HG03097 (cell line): ENCODE measurements at regions not wholly inside any gene's neighbourhood (a gene's known extent, or its start where the extent isn't known, plus 50 kb on each side); places are given as distances from the start of the nearest gene placed in this dataset.

Source experiments
- ATAC-seq: cut with Tn5 transposase; IDR thresholded peaks from one replicate; pipeline ENCODE4 v1.9.1; 2021; ENCODE audit not compliant: unreplicated experiment, low FRiP score

DNA sequence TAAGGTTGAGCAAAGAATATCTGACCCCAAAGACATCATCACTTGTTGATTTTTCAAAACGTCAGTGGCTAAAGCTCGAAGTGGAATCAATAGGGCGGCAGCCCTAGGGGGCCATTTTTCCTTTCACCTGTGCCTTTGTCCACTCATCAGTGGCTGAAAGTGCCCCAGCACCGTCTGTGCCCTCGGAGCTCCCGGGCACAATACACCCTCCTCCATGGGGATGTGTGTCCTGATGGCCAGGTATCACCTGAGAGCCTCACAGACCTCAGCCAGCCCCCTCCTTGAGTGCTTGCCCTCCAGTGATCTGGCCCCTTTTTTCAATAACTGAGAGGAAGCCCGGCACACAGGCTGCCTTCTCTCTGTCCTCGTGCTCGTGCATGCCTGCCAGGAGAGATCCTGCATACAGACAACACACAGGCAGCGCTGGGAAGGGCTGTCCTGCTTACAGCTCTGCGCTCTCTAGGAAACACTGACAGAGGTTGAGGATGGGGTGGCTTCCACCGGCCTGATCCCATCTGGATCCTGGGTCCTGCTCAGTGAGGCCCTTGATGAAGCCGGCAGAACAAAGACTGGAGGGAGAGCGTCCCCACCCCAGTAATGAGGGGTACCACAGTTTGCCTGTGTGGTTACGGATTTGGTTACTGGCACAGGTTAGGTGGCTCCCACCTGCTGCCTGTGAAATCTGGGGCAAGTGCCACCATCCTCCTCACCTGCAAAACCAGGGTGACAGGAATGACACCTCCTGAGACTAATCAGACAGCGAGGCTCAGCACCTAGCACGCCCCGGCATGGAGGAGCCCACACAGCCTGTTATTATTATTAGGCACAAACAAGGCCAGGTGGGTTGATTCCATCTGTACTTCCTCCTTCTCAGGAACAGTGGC, 197.5 kb upstream of the RAB6C start:
- ATAC-seq: no peak

DNA sequence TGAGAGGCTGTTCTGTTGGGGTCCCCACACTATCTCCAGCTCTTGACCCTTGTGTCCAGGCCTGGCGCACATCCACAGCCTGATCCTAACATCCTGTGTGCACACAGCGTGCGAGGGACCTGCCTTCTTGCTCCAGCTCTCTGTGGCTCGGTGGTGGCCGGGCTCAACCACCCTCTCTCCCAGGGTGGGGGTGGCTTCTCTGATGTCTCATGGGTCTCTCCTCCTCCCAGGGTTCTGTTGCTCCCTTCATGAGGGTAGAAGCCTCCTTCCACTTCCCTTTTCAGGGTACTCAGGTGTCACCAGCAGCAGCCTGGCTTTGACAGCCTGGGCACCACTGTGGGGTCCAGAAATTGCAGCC, 196.9 kb upstream of the RAB6C start:
- ATAC-seq: no peak

DNA sequence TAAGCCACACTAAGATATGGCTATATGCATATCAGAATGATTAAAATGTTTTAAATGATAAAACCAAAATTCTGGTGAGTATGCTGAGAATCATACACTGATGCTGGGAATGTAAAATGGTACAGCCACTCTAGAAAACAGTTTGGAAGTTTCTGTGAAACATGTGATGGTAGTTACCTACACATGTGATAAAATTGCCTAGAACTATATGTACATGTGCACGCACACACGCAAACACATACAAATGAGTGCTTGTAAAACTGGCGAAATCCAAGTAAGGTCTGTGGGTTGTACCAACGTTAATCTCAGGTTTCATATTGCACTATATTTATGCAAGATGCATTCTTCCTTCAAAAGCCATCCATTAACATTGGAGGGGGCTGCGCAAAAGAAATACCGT, 195.0 kb upstream of the RAB6C start:
- ATAC-seq: no peak

DNA sequence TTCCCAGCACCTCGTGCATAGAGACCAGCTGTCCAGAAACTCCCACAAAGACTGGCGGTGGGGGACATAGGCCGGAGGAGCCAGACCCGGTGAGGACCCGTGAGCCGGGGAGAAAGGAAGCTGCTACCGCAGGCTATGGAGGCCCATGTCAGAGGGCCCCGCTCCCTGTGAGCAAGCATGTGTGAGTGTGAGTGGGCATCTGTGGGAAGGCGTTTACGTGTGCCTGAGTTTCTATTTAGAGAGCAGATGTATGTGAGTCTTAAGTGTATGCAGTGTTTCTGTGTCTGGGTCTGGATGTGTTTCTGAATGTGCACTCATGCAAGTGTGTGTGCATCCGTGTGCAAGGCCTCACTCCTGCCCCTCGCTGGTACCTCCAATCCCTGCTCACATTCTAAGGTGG, 187.8 kb upstream of the RAB6C start:
- no peak for ATAC-seq

DNA sequence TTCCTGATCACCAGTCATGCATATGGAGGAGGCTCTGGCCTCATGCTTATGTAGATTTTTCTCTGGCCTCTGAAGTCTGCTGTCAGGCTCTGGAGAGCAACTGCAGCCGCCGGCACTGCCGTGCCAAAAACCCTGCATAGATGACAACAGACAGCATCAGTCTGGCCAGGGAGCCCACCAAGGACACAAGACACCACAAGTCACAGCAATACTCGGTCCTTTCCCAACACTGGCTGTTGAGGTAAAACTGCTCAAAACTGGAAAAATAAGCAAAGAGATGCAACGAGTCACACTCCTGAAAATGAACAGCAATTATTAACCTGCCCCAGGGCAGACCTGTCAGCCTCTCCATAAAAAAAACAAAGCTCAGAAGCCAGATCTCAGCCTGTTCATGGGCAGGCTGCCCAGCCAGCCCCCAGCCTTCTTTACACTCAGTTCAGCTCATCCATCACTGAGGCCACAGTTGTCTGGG, 186.0 kb upstream of the RAB6C start:
- ATAC-seq: no peak

DNA sequence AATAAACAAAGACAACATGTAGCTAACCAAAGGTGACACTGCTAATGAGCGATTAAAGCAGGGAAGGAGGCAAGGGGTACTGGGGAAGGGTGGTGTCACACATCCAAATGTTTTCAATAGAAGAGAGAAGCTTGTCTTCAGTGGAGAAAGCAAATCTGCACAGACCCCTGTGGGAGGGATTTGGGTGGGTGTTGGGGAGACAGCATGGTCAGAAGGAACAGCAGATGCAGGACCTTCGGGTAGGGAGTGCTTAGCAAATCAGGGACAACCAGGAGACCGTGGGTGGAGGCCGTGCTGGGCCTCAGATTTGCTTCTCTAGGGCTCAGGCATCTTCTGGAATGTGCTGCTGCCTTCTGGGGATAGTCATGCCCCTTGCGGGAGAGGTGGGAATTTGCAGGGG, 185.3 kb upstream of the RAB6C start:
- ATAC-seq: no peak

DNA sequence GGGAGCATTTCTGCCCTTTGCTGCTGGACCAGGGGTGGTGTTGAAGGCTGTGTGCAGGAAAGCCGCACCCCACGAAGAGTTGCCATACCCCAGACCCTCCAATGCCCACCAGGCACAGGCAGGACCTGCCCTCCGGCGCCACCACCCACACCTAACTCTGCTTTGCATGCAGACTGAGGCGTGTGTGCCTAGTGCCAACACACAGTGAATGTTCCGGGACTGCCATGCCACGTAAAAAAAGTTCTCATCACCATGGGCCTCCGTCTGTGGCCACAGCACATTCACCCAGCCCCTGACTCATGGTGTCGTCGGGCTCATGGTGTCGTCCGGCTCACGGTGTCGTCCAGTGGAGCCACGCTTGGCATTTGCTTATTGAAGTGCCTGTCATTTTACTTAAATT, 184.9 kb upstream of the RAB6C start:
- no peak for ATAC-seq

DNA sequence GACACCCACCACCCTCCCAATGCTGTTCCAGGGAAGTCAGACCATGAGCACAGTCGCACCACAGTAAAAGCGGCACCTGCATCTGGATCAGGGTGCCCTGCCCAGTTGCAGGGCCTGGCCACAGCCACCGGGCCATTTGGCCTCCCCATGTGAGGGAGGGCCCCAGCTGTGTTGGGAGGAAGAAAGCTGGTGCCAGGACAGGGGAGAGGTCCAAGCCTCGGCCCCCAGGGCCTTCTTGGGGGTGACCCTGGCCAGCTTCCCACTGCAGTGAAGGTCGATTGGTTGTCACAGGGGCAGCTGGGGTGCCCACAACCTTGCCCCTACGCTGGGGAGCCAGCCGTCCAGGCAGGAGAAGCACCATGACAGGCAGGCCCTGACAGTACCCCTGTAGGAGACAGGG, 183.2 kb upstream of the RAB6C start:
- no peak for ATAC-seq

DNA sequence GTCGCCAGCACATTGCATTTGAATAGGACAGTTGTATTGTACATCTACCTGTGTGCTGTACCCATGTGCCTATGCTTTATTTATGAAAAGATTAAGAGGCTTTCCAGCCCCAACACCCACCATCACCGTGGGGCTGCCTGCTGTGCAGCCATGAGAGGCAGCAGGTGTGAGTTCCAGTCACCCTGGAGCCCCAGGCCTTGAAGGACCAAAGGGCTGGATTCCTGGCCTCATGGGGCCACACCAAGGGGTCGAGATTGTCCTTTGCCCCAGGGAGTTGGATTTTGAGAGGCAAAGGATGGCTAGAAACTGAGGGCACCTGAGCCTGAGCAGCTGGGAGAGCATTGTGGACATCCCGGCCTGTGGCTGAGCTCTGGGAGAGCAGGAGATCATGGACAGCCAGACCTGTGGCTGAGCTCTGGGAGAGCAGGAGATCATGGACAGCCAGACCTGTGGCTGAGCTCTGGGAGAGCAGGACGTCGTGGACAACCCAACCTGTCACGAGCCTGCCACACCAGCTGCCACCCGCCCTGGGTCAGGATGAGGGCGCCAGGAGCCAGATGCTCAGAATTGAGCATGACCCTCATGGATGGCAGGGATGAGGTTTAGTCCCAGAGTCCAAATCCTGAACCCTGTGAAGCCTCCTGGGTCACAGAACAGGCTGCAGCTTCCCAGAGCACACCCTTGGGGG, 182.5 kb upstream of the RAB6C start:
- no peak for ATAC-seq

DNA sequence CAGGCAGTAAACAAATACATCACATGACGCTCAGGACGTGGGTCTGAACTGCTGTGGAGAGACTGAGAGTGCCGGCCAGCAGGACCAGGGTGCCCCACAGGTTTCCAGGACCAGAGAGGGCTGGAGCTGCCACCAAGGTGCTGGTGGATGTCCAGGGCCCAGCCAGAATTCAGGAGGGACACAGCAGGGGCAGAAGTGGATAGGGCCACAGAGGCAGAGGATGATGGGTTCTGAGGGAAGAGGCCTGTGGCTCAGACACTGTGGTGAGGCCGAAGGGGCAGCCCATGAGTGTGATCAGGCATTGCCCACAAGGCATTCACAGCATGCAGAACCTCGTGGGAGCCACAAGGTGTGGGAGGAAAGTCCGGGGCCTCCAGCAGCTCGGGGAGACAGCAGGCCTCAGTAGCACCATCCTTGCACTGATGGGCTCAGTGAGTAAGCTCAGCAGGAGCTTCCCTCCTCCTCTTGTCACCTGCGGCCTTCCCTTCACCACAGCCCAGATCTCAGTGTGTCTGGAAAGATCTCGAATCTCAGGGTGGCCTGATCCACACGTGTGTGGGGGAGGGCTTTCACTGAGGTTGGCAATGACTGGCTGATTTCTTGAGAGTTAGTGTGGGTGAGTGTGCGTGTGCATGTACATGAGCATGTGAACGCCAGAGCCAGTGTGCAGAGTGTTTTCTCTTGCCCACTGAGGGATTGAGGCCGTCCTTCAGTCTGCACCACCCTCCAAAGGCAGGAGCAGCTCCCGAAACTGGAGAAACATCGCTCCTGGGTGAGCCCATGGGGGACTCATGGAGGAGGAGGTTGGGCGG, 181.8 kb upstream of the RAB6C start:
- ATAC-seq: no peak

DNA sequence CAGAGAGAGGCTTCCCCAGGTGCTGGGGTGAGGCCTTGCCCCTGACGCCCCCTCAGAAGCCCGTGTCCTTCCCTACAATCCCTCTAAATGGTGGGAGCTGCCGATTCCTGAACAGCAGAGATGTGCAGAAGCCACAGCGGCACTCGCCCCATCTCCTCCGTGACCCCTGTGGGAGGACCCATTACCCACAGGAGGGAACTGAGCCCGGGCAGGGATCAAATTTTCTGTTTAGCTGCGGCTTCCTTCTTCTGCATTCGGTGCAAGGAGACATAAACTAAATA, 181.2 kb upstream of the RAB6C start:
- no peak for ATAC-seq

DNA sequence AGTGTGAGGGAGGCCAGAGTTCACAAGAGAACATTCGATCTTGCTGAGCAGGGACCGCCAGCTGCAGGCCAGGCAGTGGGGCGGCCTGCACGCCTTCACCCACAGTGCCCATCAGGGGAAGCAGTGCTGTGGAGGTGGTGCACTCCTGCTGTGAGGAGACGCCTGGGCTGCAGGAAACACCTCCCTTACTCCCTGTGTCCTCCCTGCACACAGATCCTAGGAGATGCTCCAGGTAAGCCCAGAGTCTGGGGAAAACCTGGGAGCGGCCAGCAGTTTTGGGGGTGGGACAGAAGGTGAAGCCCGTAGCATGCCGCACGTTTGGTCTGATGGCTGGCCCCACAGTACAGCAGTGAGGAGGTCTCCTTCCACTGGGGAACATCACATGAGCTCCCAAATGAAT, 180.8 kb upstream of the RAB6C start:
- no peak for ATAC-seq

DNA sequence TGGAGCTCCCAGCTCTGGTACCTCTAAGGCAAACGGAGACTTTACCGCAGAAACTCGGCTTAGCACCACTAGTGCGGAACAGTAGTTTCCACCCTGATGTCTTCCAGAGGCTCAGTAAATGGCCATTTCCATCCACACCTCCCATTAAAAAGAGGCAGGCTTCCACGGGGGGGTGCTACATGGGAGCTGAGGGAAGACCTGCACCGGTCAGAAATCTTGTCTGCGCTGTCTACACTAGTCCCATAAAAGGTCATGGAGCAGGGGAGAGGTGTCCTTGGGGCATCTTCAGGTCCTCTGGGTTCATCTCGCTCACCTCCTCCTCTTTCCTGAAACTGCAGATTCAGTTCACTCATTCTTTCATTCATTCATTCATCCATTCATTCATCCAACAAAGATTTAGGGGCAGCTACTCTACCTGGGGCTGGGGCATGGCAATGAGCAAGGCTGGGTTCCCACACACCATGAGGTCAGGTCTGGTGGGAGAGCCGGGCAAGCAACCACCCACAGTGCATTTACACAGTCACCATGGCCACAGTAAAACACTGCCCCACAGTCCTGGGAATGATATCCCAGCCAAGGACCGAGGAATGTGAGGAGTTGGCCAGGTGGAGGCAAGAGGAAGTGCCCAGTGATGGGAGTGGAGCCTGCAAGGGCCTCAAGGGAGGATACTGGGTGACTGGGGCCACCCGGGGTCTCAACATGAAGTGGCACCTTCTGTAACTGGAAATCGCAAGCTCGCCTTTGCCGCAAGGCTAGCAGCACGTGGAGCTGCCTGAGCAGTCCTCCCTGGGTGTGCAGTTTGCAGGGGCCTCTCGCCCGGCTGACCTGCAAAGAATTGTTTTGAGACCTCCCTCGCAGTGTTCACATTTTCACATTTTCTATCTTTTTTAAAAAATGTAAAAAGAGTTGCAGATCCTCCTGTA, 180.2 kb upstream of the RAB6C start:
- no peak for ATAC-seq

DNA sequence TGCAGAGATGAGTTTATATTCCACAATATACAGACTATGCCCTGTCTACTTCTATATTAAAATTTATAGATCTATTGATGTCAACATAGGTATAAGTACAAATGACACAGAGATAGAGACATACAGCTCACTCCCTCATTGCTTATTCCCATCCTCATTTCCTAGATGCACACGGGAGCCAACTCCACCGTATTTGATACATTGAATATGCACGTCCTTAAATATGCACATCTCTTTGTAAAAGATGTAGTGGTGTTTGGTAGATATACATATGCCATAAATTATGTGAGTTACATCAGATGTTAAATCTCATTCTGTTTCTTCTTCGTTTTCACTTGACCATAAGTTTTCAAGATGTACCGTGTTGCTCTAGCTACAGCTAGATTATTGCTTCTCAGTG, 179.2 kb upstream of the RAB6C start:
- ATAC-seq: no peak

DNA sequence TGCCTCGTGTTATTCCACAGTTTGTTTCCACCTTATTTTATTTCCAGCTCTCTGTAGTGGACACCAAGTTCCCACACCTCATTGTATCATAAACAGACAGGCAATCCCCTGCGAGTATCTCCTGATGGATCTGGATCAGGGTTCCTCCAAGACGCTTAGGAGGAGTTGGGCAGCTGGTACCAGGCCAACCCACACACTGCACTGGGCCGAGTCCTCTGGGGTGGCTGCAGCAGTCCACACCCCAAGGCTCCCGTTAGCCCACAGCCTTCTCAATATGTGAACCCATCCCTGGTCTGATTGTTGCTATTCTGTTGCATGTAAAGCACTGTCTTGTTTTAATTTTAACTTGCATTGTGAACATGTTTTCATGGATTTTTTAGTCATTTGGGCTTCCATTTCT, 178.8 kb upstream of the RAB6C start:
- ATAC-seq: no peak

DNA sequence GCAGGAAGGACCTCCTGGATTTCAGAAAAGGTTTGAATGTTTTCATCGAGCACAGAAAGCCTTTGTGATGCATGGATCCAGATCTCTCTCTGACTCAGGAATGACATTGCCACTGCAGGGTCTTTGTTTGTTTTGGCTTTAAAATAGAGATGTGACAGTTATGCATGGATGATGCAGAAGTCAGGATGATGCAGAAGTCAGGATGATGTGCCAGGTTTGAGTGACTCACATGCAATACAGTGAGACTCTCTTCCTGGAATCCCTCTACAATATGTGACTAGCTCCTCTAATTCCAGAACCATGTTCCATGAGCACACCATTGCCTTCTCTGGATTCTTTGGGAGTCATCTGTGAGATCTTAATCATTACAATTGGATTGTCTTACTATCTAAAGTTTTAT, 177.9 kb upstream of the RAB6C start:
- ATAC-seq: no peak

DNA sequence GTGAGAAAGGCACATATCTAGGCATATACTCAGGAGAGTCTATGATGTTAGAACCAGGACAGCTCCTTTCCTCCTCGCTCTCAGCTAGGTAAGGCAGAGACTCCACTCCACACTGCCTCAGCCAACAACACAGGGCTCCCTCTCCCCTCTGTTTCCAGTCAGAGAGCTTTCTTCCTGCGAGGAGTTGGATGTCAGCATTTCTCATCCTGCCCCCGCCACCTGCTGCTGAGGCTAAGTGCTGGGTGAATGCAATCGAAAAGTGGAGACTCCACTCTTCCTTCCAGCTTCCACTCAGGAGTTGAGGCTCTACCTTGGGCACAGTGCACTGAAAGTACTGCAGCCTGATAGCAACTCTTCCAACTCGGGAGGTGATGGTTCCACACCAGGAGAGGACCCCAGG, 177.2 kb upstream of the RAB6C start:
- no peak for ATAC-seq

DNA sequence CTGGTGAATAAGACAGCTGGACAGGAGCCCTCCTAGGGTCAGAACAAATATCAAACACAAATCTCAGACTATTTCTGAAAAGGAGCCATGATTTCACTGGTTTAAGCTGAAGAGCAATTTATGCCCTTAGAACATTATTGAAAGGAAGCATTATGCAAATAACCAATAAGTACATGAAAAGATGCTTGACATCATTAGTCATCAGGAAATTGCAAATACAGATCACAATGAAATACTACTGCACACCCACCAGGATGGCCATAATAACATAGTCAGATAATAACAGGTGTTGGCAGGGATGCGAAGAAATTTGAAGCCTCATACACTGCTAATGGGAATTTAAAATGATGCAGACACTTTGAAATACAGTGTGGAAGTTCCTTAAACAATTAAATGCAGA, 176.4 kb upstream of the RAB6C start:
- no peak for ATAC-seq

DNA sequence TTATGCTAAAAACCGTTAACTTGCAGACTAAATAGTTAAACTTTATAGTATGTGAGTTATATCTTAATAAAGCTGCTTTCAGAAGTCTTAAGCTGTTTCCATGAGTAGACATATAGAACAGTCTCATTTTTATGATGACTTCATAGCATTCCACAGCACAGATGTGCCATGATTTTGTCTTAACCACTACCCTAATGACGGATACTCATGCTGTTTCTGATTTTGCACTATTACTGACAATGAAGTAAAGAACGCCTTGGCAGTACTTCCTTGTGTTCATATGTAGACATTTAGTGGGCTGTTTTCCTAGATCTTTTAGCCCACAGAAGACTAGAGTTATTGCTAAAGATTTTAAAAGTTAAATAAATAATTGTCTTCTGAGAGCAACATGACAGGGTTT, 175.6 kb upstream of the RAB6C start:
- ATAC-seq: no peak

DNA sequence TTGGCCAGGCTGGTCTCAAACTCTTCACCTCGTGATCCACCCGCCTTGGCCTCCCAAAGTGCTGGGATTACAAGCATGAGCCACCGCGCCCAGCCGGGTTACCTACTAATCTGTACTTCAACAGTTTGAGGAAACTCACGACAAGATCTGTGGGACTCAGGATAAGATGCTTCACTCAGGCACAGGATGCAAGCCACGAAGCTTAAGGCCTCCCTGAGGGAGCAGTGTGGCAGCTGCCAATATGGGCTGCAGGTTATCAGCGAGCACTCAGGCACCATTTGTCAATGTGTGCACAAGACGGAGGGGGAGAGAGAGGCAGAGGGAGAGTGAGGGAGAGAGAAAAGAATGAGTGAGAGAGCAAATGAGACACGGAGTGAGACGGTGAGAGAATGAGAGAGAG, 173.6 kb upstream of the RAB6C start:
- ATAC-seq: no peak

DNA sequence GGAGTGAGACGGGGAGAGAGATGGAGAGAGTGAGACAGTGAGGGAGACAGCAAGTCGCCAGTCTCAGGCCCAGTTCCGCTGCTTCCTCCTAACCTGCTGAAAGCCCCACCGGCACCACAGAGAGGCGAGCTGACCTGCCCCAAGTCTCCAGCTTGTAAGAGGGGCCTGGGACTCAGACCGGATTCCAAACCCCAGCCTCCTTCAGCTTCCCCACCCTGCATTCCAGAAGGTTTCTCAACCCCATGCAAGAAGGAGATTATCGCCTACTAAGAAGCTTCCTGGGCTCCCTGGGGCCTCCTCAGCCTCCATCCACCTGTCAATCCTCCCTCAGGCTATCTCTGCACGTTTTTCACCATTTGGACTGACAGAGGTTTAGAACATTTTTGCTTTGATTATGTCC, 173.1 kb upstream of the RAB6C start:
- no peak for ATAC-seq
